ES-I3 (cell line): ENCODE measurements at regions not wholly inside any gene's neighbourhood (a gene's known extent, or its start where the extent isn't known, plus 50 kb on each side); places are given as distances from the start of the nearest gene placed in this dataset.

Source experiments
- H3K36me3 ChIP-seq: 2 replicates; pipeline ENCODE4 v1.6.1; 2013; ENCODE audit warnings: mild to moderate bottlenecking, low read length, control low read depth, moderate library complexity; ENCODE audit not compliant: insufficient read depth
- H3K4me1 ChIP-seq: 2 replicates; pipeline ENCODE4 v1.6.1; 2013; ENCODE audit warnings: mild to moderate bottlenecking, control low read depth, low read length; ENCODE audit not compliant: insufficient read depth
- H3K9ac ChIP-seq: 2 replicates; pipeline ENCODE4 v1.6.1; 2013; ENCODE audit warnings: low read depth, mild to moderate bottlenecking, low read length, moderate library complexity
- H3K9me3 ChIP-seq: 2 replicates; pipeline ENCODE4 v1.6.1; 2013; ENCODE audit warnings: mild to moderate bottlenecking, low read length, moderate library complexity; ENCODE audit not compliant: control insufficient read depth, insufficient read depth

DNA sequence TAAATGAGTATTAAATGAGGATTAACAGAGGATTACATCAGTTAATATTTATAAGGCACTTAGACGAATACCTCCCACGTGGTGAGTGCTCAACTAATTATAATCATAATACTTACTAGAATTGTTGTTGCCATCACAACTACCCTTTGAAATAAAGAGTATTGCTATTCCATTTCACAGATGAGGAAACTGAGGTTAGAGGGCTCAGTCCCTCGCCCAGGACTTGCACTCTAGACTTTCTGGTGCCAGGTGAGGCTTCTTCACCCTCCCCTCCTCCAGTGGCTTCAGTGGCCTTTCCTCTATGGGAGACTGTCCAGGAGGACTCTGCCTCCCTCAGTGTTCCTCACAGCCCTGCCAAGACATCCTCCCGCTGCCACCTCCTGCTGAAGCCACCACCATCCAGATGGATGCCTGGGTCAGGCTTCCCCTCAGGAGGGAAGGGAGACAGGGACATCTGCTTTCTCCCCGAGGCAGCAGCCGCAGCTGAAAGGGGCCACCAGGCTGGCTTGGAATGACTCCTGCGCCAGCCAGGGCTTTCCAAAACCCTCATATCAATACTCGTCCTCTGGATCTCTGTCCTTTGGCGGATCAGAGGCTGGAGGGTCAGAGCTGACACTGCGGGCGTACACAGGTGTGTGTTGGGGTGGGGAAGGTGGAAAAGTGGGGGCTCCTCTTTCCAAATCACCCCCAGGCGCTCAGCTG lies 580.1 kb downstream of the BUD13 start:
- H3K36me3 ChIP-seq: no peaks in the 10 kb centered on the region
- H3K4me1 ChIP-seq: peaks cover 10% of the 10 kb centered on the region
- no peaks in the 10 kb centered on the region for H3K9me3 ChIP-seq
- peak overlapping the region; percentile 81; the same call in 1 of the 2 replicates for H3K9ac ChIP-seq

DNA sequence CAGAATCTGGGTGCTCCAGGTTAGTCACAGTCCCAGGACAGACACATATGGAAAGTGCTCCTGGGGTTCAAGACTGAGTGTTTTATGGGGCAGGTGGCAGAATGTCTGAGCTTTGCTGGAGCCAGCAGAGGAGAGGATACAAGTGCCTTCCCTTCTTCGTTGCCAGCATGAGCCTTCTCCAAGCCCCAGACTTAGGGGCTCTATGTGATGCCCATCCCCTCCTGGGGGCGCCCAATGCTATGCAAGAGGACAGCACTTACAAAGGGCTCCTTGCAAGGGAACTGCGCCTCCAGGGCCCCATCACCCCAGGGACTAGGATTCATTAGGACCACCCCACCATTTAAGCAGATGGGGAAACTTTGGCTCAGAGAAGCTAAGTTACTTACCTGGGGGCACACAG lies 581.9 kb downstream of the BUD13 start:
- Histone ChIP-seq H3K9ac (no peak overlapping the region), H3K36me3 (no peaks in the 10 kb centered on the region), H3K4me1 (peaks cover 10% of the 10 kb centered on the region), H3K9me3 (no peaks in the 10 kb centered on the region)

DNA sequence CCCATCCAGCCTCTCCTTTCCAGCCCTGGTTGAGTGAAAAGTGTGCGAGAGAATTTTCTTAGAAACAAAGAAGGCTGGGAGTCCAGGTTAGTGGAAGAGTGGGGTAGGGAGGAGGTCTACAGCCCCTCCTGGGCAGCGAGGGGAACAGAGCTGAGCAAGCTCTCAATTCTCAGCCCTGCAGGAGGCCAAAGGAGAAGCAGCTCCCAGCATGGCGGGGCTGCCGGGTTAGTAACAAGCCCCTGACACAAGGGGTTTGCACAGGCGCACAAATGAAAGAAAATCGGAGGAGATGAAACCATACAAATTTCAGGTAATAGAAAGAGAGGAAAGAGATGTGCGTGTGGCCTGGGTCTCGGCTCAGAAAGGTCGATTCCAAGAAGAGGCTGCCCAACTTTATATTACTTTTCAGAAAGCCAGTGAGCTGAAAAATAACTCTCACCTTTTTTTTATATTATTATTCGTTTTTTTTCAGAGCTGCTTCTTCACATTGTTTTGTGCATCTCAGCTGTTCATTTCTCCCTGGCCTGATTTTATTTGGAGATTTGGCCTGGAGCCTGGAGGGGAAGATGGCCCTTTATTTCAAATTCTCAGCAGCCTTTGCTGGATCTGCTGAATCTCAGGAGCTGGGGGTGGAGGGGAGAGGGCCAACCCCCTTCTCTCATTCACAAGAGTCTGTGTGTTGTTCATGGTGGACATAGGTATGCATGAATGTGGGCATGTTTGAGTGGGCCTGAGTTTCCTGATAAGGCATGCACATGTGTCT lies 583.2 kb downstream of the BUD13 start:
- Histone ChIP-seq H3K4me1 (peaks cover 10% of the 10 kb centered on the region), H3K36me3 (no peaks in the 10 kb centered on the region), H3K9ac (no peak overlapping the region), H3K9me3 (no peaks in the 10 kb centered on the region)

DNA sequence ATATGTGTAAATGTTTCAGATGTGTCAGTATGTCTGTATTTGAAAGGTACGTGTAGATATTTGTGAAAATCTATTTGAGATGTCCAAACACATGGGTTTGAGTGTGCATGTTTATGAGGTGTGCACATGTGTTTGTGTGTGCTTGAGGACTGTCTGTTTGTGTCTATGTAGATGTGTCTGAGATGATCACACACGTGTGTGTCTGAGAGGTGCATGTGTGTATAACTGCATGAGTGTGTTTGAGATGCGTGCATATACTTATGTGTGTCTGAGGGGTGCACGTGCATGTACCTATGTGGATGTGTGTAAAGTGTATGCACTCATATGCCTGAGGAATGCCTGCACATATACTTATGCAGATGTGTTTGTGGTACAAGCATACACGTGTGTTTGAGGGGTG lies 584.4 kb downstream of the BUD13 start:
- H3K4me1 ChIP-seq: peaks cover 10% of the 10 kb centered on the region

DNA sequence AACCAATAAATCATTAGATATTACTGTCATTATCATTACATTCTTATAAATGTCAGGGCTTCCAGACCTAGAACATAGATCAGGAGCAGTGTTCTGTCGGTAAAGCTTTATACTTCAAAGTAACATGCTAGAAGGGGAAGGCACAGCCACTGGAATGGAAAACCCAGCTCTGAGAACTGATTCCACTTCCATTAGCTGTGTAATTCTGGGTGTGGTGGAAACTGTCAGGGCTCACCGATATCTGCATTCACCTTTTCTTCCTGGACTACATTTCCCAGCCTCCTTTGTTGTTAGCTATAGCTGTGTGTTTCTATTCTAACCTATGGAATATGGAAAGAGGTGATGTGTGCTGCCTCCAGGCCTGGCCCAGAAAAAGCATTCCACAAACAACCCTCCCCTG lies 585.8 kb downstream of the BUD13 start:
- H3K36me3 ChIP-seq: no peaks in the 10 kb centered on the region
- no peak overlapping the region for H3K9ac ChIP-seq
- H3K9me3 ChIP-seq: no peaks in the 10 kb centered on the region
- H3K4me1 ChIP-seq: peaks cover 14% of the 10 kb centered on the region

More for the DNA sequence above, 584.4 kb downstream of the BUD13 start:
- H3K9me3 ChIP-seq: no peaks in the 10 kb centered on the region
- H3K9ac ChIP-seq: no peak overlapping the region
- no peaks in the 10 kb centered on the region for H3K36me3 ChIP-seq

DNA sequence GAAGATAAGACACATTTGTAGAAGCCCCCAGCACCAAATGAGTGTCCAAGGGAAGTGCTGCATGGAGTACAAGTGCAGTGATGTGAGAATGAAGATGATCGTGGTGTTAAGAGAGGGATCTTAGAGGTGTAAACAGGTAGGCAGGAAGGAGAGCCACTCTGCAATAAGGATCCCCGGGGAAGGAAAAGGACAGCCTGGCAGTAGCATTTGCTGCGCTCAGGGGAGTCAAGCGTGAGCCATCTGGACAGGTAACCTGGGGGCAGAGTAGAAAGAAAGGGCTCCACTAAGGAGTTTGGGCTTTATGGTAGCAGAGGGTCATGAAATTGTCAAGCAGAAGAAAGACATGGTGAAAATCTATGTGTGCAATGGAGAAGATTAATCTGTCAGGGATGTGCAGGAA lies 587.2 kb downstream of the BUD13 start:
- Histone ChIP-seq H3K9me3 (no peaks in the 10 kb centered on the region), H3K4me1 (peaks cover 14% of the 10 kb centered on the region), H3K36me3 (no peaks in the 10 kb centered on the region), H3K9ac (no peak overlapping the region)

DNA sequence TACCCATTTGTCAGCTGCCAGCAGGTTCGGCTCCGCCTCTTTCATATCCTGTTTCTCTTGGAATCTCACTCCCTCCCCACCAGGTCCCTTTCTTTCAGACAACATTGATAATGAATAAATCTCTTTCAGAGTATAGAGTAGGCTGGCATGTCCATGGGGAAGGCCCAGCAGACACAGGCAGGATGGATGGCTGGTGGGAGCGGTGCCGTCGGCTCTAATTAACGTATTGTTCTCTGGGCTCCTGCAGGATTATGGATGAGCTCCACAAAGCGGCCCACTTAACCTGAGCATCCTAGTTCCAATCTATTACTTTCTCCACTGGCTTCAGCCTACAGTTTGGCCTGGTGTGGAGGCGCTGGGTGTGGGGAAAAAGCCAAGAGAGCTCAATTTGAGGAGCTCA lies 588.0 kb downstream of the BUD13 start:
- H3K9ac ChIP-seq: no peak overlapping the region
- no peaks in the 10 kb centered on the region for H3K36me3 ChIP-seq
- no peaks in the 10 kb centered on the region for H3K9me3 ChIP-seq
- peaks cover 9% of the 10 kb centered on the region for H3K4me1 ChIP-seq

DNA sequence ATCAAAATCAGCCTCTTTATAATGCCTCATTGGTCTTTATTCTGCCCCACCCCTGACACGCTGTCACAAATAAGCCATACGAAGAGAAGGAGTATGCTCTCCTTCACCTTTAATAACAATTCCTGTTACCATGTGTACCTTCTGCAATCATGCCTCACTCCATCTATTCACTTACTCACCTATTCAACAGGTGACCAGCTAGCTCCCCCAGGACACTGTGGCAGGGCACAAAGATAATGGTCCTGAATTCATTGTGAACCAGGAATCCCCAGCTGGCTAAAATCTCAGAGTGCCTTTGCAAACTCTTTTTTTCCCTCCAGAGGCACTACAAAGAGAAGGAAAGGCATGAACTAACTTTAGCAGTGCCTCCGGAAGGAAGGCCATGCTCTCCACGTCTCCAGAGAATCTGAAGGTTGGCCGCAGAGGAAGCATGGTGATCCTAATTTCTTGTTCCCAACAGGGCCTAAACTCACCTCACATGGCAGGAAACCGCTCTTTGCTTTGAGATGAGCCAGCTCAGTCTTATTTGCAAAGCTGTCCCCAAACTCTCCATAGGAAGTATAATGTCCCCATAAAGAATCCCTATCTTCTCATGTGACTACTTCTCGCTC lies 590.3 kb downstream of the BUD13 start:
- H3K9ac ChIP-seq: no peak overlapping the region
- H3K9me3 ChIP-seq: no peaks in the 10 kb centered on the region
- peaks cover 3% of the 10 kb centered on the region; the same call in 1 of the 2 replicates for H3K36me3 ChIP-seq
- peaks cover 17% of the 10 kb centered on the region for H3K4me1 ChIP-seq

DNA sequence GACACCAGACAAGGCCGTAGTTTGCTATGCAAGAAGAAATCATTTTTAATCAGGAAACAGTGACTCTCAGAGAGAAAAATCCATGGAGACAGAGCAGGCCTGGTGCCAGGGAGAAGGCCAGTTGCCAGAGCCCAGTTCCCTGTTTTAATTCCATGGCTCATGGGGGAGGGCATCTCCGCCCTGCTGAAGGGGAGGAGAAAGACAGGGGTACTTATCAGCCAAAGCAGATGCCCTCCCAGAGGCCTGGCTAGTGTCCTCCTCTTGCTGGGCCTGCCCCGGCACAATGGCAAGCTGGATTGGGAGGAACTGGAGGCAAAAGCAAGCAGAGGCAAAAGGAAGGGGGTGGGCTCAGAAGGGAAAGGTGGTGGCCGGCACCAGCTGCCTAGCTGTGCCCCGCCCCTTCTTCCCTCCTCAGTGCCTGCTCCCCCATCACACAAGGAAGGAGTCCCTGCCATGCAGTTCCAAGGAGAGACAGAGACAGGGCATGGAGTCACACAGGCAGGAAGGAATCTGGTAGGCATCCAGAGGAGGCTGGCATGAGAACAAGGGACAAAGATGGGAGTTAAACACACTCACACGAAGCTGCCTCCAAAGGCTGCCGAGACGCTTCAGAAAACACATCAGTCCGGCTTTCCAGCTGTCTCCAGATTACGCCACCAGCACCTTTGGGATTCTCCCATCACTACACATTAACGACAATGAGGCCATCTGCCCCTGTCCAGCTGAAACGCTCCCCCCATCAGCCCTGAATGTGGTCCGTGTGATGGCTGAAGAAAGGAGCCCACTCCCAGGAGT lies 591.8 kb downstream of the BUD13 start:
- Histone ChIP-seq H3K4me1 (peaks cover 21% of the 10 kb centered on the region), H3K9me3 (no peaks in the 10 kb centered on the region), H3K9ac (no peak overlapping the region), H3K36me3 (peaks cover 3% of the 10 kb centered on the region; the same call in 1 of the 2 replicates)

DNA sequence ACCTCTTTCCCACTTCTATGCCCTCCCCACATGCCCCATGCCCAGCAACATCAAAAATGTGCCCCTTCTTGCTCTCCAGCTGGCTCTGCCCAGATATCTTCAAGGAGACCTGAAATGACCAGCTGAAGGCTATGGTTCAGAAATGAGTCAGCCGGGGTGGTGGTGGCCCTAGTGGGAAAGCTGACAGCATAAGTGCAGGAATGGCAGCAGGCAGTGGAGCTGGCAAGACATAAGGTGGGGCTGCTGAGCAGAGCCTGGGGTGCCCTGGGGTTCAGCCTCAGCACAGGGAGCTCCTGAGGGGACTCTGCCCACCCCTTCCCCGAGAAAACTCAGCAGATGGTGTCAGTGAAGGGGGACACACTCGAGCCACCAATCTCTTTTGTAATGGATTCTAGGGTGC lies 593.4 kb downstream of the BUD13 start:
- H3K36me3 ChIP-seq: peaks cover 3% of the 10 kb centered on the region; the same call in 1 of the 2 replicates
- no peaks in the 10 kb centered on the region for H3K9me3 ChIP-seq
- H3K9ac ChIP-seq: no peak overlapping the region
- peaks cover 23% of the 10 kb centered on the region for H3K4me1 ChIP-seq

DNA sequence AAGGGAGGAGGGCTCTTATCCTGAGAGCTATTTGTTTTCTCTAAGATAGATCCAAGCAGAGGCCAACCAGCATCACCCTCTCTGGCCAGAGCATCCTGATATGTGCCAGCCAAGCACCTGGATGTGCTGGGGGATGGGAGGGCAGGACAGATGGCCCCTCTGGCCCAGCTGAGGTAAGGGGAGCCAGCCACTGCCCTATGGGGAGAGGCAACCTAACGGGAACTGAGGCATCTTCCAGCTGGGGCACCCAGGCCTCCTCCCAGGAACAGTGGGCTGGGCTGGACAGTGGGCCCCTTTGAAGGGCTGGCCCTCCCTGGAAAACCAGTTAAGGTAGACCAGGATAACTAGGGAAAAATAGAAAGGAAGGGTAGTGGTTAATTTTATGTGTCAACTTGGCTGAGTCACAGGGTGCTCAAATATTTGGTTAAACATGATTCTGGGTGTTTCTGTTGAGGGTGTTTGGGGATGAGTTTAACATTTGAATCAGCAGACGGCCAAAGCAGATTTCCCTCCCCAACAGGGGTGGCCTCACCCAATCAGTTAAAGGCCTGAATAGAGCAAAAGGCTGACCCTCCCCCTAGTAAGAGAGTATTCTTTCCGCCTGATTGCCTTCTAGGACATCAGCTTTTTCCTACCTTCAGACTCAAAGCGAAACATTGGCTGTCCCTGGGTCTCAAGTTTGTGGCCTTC lies 595.1 kb downstream of the BUD13 start:
- Histone ChIP-seq H3K4me1 (peaks cover 20% of the 10 kb centered on the region), H3K9me3 (no peaks in the 10 kb centered on the region)

DNA sequence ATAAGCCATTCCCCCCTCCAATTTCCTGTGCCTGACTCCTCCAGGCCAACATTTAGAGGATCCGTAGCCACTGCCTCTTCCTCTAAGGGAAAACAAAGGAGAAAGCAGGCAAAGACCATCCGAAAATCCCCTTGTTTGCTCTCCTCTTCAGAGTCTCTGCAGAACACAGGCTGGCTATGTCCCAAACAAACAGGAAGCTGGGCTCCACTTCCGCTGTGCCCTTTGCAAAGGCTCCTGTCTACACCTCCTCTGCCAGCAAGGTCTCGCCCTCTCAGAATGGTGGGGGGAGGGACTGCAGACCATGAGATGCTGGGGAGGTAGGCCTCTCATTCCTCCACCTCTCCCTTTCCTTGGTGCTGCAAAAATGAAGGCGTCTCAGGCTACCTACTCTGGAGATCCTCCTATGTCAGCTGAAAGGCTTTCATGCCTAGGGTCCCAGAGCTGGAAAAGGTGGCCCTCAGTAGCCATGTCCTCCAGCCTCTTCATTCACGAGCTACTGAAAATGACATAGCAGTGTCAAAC lies 596.2 kb downstream of the BUD13 start:
- no peak overlapping the region for H3K9ac ChIP-seq
- H3K36me3 ChIP-seq: peaks cover 3% of the 10 kb centered on the region; the same call in 1 of the 2 replicates
- peaks cover 20% of the 10 kb centered on the region for H3K4me1 ChIP-seq
- no peaks in the 10 kb centered on the region for H3K9me3 ChIP-seq

More for the DNA sequence above, 595.1 kb downstream of the BUD13 start:
- Histone ChIP-seq H3K9ac (no peak overlapping the region), H3K36me3 (peaks cover 3% of the 10 kb centered on the region; the same call in 1 of the 2 replicates)

DNA sequence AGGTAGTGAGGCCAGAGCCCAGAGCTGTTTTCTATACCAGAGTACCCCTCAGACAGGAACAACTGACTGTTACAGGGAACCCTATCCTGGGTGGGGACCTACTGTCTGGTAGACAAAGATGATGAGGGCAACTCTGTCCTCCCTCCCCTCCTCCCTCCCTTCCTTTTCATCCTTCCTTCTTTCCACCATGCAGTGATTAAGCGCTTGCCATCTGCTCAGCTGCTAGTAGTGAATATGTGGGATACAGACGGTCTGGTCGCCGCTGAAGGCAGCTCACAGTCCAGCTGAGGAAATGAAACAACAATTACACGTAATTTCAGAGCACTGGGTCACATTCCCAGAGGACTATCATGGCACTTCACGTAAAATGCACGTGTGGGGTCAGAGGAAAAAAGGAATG lies 597.1 kb downstream of the BUD13 start:
- Histone ChIP-seq H3K4me1 (peaks cover 20% of the 10 kb centered on the region), H3K9me3 (no peaks in the 10 kb centered on the region), H3K9ac (no peak overlapping the region), H3K36me3 (peaks cover 3% of the 10 kb centered on the region; the same call in 1 of the 2 replicates)
